ENCODE measurements at regions not wholly inside any gene's neighbourhood (a gene's known extent, or its start where the extent isn't known, plus 50 kb on each side); places are given as distances from the start of the nearest gene placed in this dataset.

GRCh38 chr20:22719167-22719591 is 134.8 kb upstream of the FOXA2 start (continued):
- no peak for TF ChIP-seq E2F4 (CRISPR knock-in tag; IDR thresholded peaks at IDR 0.05; ENCODE audit: low read depth)
- TF ChIP-seq ZNF584 (CRISPR knock-in tag; IDR thresholded peaks at IDR 0.05; ENCODE audit: low read depth) = no peak
- no peak for TF ChIP-seq PBX2 (CRISPR knock-in tag; IDR thresholded peaks at IDR 0.05; ENCODE audit: low read depth)
- TF ChIP-seq PBX2 (tag; conservative IDR thresholded peaks at IDR 0.05; ENCODE audit: low read depth) = no peak

- no peak overlapping the region for H3K4me3 ChIP-seq
- WGBS (ENCODE audit: insufficient coverage, low coverage, missing lambda C conversion rate) = 0% methylated on average over 1 of the region's 2 CpGs
- ATAC-seq (no peak), FAIRE-seq (no peak), DNase-seq (ENCODE audit: extremely low read depth in 1 of 4, low spot score in 3 of 4) (no peak)
- H3K36me3 ChIP-seq (ENCODE audit: control insufficient read depth, insufficient read depth, low read length) = no peaks in the 10 kb centered on the region
- no peaks in the 10 kb centered on the region for H3K9me3 ChIP-seq (replicated peaks; ENCODE audit: control insufficient read depth, insufficient read depth, low read depth, low read length)
- peaks cover 0 to 4% of the 10 kb centered on the region in 2 experiments; a peak in 2 of 5 replicates for H3K4me1 ChIP-seq (replicated peaks in 1 of 2; ENCODE audit: control insufficient read depth in 2 of 2, insufficient read depth in 2 of 2, low read length in 2 of 2)
- no TSS peak for BruUV-seq (replicated peaks)
- H3K27me3 ChIP-seq (ENCODE audit: control insufficient read depth in 2 of 2, insufficient read depth in 2 of 2, low read length in 2 of 2) = peaks cover 0 to 7% of the 10 kb centered on the region in 2 experiments; a peak in 1 of 5 replicates
- TF ChIP-seq ADNP (tag; IDR thresholded peaks at IDR 0.05) = no peak
- TF ChIP-seq ZBTB40 (IDR thresholded peaks at IDR 0.05) = peak; percentile 63; the same call in 1 of the 2 replicates
- peak; percentile 78 for TF ChIP-seq ZBTB40 (CRISPR knock-in tag; IDR thresholded peaks at IDR 0.05)
- H3K27ac ChIP-seq (ENCODE audit: extremely low read depth, low read depth, low read length) = no peak overlapping the region
- H3K9me1 ChIP-seq (ENCODE audit: control insufficient read depth, insufficient read depth, low read length) = no peaks in the 10 kb centered on the region
- H3K4me2 ChIP-seq (ENCODE audit: insufficient read depth, low read length) = no peak overlapping the region
- no peak overlapping the region for H3K9ac ChIP-seq (ENCODE audit: insufficient read depth in 1 of 2, low read depth in 2 of 2, low read length in 2 of 2)
- in situ Hi-C loops (cut with MboI) (no loop called here), intact Hi-C loops (cut with micrococcal nuclease) (no loop called here)
- H4K20me1 ChIP-seq (replicated peaks; ENCODE audit: control insufficient read depth, insufficient read depth, low read length) = no peaks in the 10 kb centered on the region
- no peaks in the 10 kb centered on the region for H3K79me2 ChIP-seq (ENCODE audit: control insufficient read depth, insufficient read depth, low read length)
- ChIA-PET POLR2A (no interaction called here), CTCF (ENCODE audit: low intra/inter-chr PET ratio) (no interaction called here)
- H2AFZ ChIP-seq (ENCODE audit: low read depth, low read length) = no peak overlapping the region
Measured at GRCh38 chr20:22720206-22720605, 135.8 kb upstream of the FOXA2 start.

Data from K562 (cell line).